WTC11 (cell line): ENCODE measurements at regions not wholly inside any gene's neighbourhood (a gene's known extent, or its start where the extent isn't known, plus 50 kb on each side); places are given as distances from the start of the nearest gene placed in this dataset.

Experiments used
- ATAC-seq: fragments of 200-7000 bp; cut with Tn5 transposase; 2 replicates; pipeline ENCODE4 v1.10.0; 2021; ENCODE audit warnings: mild to moderate bottlenecking, moderate library complexity
- CTCF ChIA-PET: fragments of 300-600 bp; sonication (Branson Sonifier 250); formaldehyde crosslinking; loops from one replicate; lab custom pipeline; 2021; ENCODE audit warnings: antibody characterized with exemption; lab: Charles Lee
- POLR2A ChIA-PET: fragments of 350-600 bp; sonication (Branson Sonifier 250); formaldehyde crosslinking; loops from one replicate; lab custom pipeline; 2021; ENCODE audit warnings: antibody characterized with exemption; lab: Charles Lee
- DNase-seq: peaks from one replicate; pipeline ENCODE4 v3.0.0; 2021; ENCODE audit warnings: low spot score
- H3K27ac Mint-ChIP-seq: 2 replicates; pipeline ENCODE4 v1.8.0; 2021; ENCODE audit warnings: mixed read lengths
- H3K27me3 Mint-ChIP-seq: 2 replicates; pipeline ENCODE4 v1.8.0; 2021; ENCODE audit warnings: low read depth, mild to moderate bottlenecking, moderate library complexity, mixed read lengths
- H3K36me3 Mint-ChIP-seq: 2 replicates; pipeline ENCODE4 v1.8.0; 2021; ENCODE audit warnings: mixed read lengths
- H3K4me1 Mint-ChIP-seq: 2 replicates; pipeline ENCODE4 v1.8.0; 2022; ENCODE audit warnings: mixed read lengths
- H3K4me3 Mint-ChIP-seq: 2 replicates; pipeline ENCODE4 v1.8.0; 2021; ENCODE audit warnings: mild to moderate bottlenecking, moderate library complexity, mixed read lengths
- H3K9me3 Mint-ChIP-seq: 2 replicates; pipeline ENCODE4 v1.8.0; 2021; ENCODE audit warnings: mixed read lengths
- ATF1 ChIP-seq: sonication (generic); formaldehyde crosslinking; IDR thresholded peaks from 2 replicates; pipeline ENCODE4 v1.8.1; 2023; ENCODE audit warnings: mild to moderate bottlenecking, moderate library complexity, missing genetic modification reagents
- FOXK1 ChIP-seq: sonication (generic); formaldehyde crosslinking; IDR thresholded peaks from 2 replicates; pipeline ENCODE4 v1.8.0; 2022; ENCODE audit warnings: mild to moderate bottlenecking, moderate library complexity, missing genetic modification reagents
- GABPB1 ChIP-seq: sonication (generic); formaldehyde crosslinking; IDR thresholded peaks from 2 replicates; pipeline ENCODE4 v1.8.1; 2023; ENCODE audit warnings: mild to moderate bottlenecking, missing genetic modification reagents
- HMGA2 ChIP-seq: fragments of 250-450 bp; sonication (Bioruptor Pico); IDR thresholded peaks from 2 replicates; pipeline ENCODE4 v1.4.0; 2021; ENCODE audit warnings: mild to moderate bottlenecking, moderate library complexity
- MXD4 ChIP-seq: fragments of 250-450 bp; sonication (Bioruptor Pico); IDR thresholded peaks from 2 replicates; pipeline ENCODE4 v1.8.0; 2021; ENCODE audit warnings: mild to moderate bottlenecking, moderate library complexity, borderline replicate concordance
- OVOL2 ChIP-seq: fragments of 250-450 bp; sonication (Bioruptor Pico); IDR thresholded peaks from 2 replicates; pipeline ENCODE4 v1.9.0; 2021; ENCODE audit warnings: mild to moderate bottlenecking, borderline replicate concordance
- RELA ChIP-seq: sonication (generic); formaldehyde crosslinking; IDR thresholded peaks from 2 replicates; pipeline ENCODE4 v1.8.1; 2022; ENCODE audit warnings: missing genetic modification reagents, mild to moderate bottlenecking, borderline replicate concordance
- SOX15 ChIP-seq: fragments of 250-450 bp; sonication (Bioruptor Pico); IDR thresholded peaks from 2 replicates; pipeline ENCODE4 v1.9.0; 2021; ENCODE audit warnings: mild to moderate bottlenecking
- USF1 ChIP-seq: sonication (generic); formaldehyde crosslinking; IDR thresholded peaks from 2 replicates; pipeline ENCODE4 v1.8.0; 2022; ENCODE audit warnings: mild to moderate bottlenecking, missing genetic modification reagents
- ZBTB21 ChIP-seq: sonication (generic); formaldehyde crosslinking; IDR thresholded peaks from 2 replicates; pipeline ENCODE4 v1.8.1; 2023; ENCODE audit warnings: mild to moderate bottlenecking, missing genetic modification reagents, borderline replicate concordance
- ZMAT4 ChIP-seq: fragments of 250-450 bp; sonication (Bioruptor Pico); IDR thresholded peaks from 2 replicates; pipeline ENCODE4 v1.9.0; 2021; ENCODE audit warnings: mild to moderate bottlenecking
- ZNF138 ChIP-seq: sonication (generic); formaldehyde crosslinking; conservative IDR thresholded peaks from 2 replicates; pipeline ENCODE4 v1.8.1; 2022; ENCODE audit warnings: mild to moderate bottlenecking, moderate library complexity, missing genetic modification reagents
- TF ChIP-seq, protein P1 (sequence below): fragments of 250-450 bp; sonication (Bioruptor Pico); IDR thresholded peaks from 2 replicates; pipeline ENCODE4 v1.9.0; 2021; ENCODE audit warnings: moderate library complexity, mild to moderate bottlenecking, inconsistent platforms, borderline replicate concordance
- TF ChIP-seq, protein P2 (sequence below): sonication (generic); formaldehyde crosslinking; IDR thresholded peaks from 2 replicates; pipeline ENCODE4 v1.8.1; 2022; ENCODE audit warnings: missing genetic modification reagents, borderline replicate concordance
- TF ChIP-seq, protein P3 (sequence below): sonication (generic); formaldehyde crosslinking; IDR thresholded peaks from 2 replicates; pipeline ENCODE4 v1.8.1; 2023; ENCODE audit warnings: mild to moderate bottlenecking, missing genetic modification reagents, moderate library complexity

- no peak for TF ChIP-seq MXD4 (CRISPR knock-in tag)
- no peak for TF ChIP-seq GABPB1 (CRISPR knock-in tag)
- TF ChIP-seq, all 79 proteins: peak for 0
Measured at GRCh38 chr12:113674996-113675395, 203.3 kb upstream of the LHX5 start (continued).

GRCh38 chr12:113674302-113674701 is 202.6 kb upstream of the LHX5 start:
- H3K4me1 Mint-ChIP-seq: no peaks in the 10 kb centered on the region
- H3K36me3 Mint-ChIP-seq: no peaks in the 10 kb centered on the region
- DNase-seq: no peak
- H3K27me3 Mint-ChIP-seq: 0 out of 2 replicates have a peak, but pooled peaks cover 2% of the 10 kb centered on the region
- H3K9me3 Mint-ChIP-seq: 0 out of 2 replicates have a peak, but pooled peaks cover 3% of the 10 kb centered on the region
- no peak for TF ChIP-seq GABPB1 (CRISPR knock-in tag)
- TF ChIP-seq USF1 (CRISPR knock-in tag): no peak
- no peak for TF ChIP-seq ZBTB21 (CRISPR knock-in tag)
- no peak for TF ChIP-seq RELA (CRISPR knock-in tag)
- TF ChIP-seq ZNF138 (CRISPR knock-in tag): no peak
- H3K27ac Mint-ChIP-seq: no peak overlapping the region
- POLR2A ChIA-PET: no interaction called here
- H3K4me3 Mint-ChIP-seq: no peak overlapping the region
- CTCF ChIA-PET: no interaction called here
- ATAC-seq: no peak

GRCh38 chr12:113673458-113674238 is 202.0 kb upstream of the LHX5 start:
- H3K4me1 Mint-ChIP-seq: no peaks in the 10 kb centered on the region
- POLR2A ChIA-PET: no interaction called here
- TF ChIP-seq GABPB1 (CRISPR knock-in tag): no peak
- TF ChIP-seq, protein P1, sequence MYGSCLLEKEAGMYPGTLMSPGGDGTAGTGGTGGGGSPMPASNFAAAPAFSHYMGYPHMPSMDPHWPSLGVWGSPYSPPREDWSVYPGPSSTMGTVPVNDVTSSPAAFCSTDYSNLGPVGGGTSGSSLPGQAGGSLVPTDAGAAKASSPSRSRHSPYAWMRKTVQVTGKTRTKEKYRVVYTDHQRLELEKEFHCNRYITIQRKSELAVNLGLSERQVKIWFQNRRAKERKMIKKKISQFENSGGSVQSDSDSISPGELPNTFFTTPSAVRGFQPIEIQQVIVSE (CRISPR knock-in tag): no peak
- no peak for TF ChIP-seq ZMAT4 (CRISPR knock-in tag)
- TF ChIP-seq, protein P2, sequence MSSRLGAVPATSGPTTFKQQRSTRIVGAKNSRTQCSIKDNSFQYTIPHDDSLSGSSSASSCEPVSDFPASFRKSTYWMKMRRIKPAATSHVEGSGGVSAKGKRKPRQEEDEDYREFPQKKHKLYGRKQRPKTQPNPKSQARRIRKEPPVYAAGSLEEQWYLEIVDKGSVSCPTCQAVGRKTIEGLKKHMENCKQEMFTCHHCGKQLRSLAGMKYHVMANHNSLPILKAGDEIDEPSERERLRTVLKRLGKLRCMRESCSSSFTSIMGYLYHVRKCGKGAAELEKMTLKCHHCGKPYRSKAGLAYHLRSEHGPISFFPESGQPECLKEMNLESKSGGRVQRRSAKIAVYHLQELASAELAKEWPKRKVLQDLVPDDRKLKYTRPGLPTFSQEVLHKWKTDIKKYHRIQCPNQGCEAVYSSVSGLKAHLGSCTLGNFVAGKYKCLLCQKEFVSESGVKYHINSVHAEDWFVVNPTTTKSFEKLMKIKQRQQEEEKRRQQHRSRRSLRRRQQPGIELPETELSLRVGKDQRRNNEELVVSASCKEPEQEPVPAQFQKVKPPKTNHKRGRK (CRISPR knock-in tag): no peak
- TF ChIP-seq HMGA2 (CRISPR knock-in tag): no peak
- TF ChIP-seq FOXK1 (CRISPR knock-in tag): no peak
- TF ChIP-seq ZBTB21 (CRISPR knock-in tag): no peak
- TF ChIP-seq, all 79 proteins: peak for 0
- DNase-seq: no peak
- H3K9me3 Mint-ChIP-seq: 0 out of 2 replicates have a peak, but pooled peaks cover 3% of the 10 kb centered on the region
- H3K36me3 Mint-ChIP-seq: no peaks in the 10 kb centered on the region
- no peak overlapping the region for H3K4me3 Mint-ChIP-seq
- CTCF ChIA-PET: no interaction called here
- 0 out of 2 replicates have a peak, but pooled peaks cover 2% of the 10 kb centered on the region for H3K27me3 Mint-ChIP-seq
- H3K27ac Mint-ChIP-seq: no peak overlapping the region; the same call in 1 of the 2 replicates
- ATAC-seq: no peak

DNA sequence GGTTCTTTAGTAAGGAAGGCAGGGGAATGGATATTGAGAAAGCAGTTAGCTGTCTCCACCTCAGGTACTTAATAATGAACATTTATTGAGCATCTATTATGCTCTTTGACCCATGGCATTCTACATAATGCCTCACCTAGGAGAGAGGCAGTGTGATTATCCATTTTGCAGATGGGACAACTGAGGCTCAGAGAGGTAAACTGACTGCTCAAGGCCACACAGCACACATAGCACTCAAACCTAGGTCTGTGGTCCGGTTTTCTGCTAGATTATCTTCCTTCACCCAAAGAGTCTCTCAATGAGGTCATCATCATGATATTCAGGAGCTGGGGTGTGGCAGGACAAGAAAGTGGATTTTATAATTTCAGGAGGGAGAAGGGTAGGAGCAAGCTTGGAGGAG is 199.1 kb upstream of the LHX5 start:
- POLR2A ChIA-PET: no interaction called here
- no peak for TF ChIP-seq ZBTB21 (CRISPR knock-in tag)
- TF ChIP-seq SOX15 (CRISPR knock-in tag): no peak
- no peak for TF ChIP-seq ATF1 (CRISPR knock-in tag)
- TF ChIP-seq OVOL2 (CRISPR knock-in tag): no peak
- TF ChIP-seq, protein P3, sequence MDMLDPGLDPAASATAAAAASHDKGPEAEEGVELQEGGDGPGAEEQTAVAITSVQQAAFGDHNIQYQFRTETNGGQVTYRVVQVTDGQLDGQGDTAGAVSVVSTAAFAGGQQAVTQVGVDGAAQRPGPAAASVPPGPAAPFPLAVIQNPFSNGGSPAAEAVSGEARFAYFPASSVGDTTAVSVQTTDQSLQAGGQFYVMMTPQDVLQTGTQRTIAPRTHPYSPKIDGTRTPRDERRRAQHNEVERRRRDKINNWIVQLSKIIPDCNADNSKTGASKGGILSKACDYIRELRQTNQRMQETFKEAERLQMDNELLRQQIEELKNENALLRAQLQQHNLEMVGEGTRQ (CRISPR knock-in tag): no peak
- TF ChIP-seq, all 79 proteins: peak for 0
- Mint-ChIP-seq H3K27me3 (no peaks in the 10 kb centered on the region), H3K9me3 (no peaks in the 10 kb centered on the region), H3K36me3 (no peaks in the 10 kb centered on the region), H3K4me1 (no peaks in the 10 kb centered on the region), H3K27ac (no peak overlapping the region), H3K4me3 (no peak overlapping the region)
- ATAC-seq (no peak), DNase-seq (no peak)
- CTCF ChIA-PET: interaction anchor here (1.2 kb wide), 1 partner anchor 149 kb away, joined by 3 read pairs; no protein-coding TSS in a partner anchor
